ENCODE measurements at regions not wholly inside any gene's neighbourhood (a gene's known extent, or its start where the extent isn't known, plus 50 kb on each side); places are given as distances from the start of the nearest gene placed in this dataset.

GRCh38 chr2:34316788-34317187 is 717.7 kb upstream of the FAM98A start:
- no peak overlapping the region for H3K27ac ChIP-seq (replicated peaks)
- TF ChIP-seq POLR2AphosphoS5 (IDR thresholded peaks at IDR 0.05; ENCODE audit: low read depth) (no peak), REST (IDR thresholded peaks at IDR 0.05; ENCODE audit: insufficient replicate concordance, low read depth) (no peak), CTCF (IDR thresholded peaks at IDR 0.05; ENCODE audit: insufficient read depth, low read length) (no peak), GABPA (IDR thresholded peaks at IDR 0.05; ENCODE audit: low read depth) (no peak), SPI1 (IDR thresholded peaks at IDR 0.05; ENCODE audit: borderline replicate concordance, low read depth) (no peak)
- no peaks in the 10 kb centered on the region for H3K27me3 ChIP-seq (ENCODE audit: insufficient read depth, poor library complexity, severe bottlenecking)
- no peak for DNase-seq (ENCODE audit: low read depth in 1 of 2, low spot score in 1 of 2)
- H3K4me3 ChIP-seq (replicated peaks; ENCODE audit: insufficient read depth, low read length), result no peak overlapping the region

- DNase-seq (ENCODE audit: low read depth in 1 of 2, low spot score in 1 of 2), result no peak
- no peak overlapping the region for H3K27ac ChIP-seq (replicated peaks)
- no peaks in the 10 kb centered on the region for H3K27me3 ChIP-seq (ENCODE audit: insufficient read depth, poor library complexity, severe bottlenecking)
- H3K4me3 ChIP-seq (replicated peaks; ENCODE audit: insufficient read depth, low read length), result no peak overlapping the region
- TF ChIP-seq REST (IDR thresholded peaks at IDR 0.05; ENCODE audit: insufficient replicate concordance, low read depth), result no peak
- no peak for TF ChIP-seq CTCF (IDR thresholded peaks at IDR 0.05; ENCODE audit: insufficient read depth, low read length)
- no peak for TF ChIP-seq POLR2AphosphoS5 (IDR thresholded peaks at IDR 0.05; ENCODE audit: low read depth)
- no peak for TF ChIP-seq GABPA (IDR thresholded peaks at IDR 0.05; ENCODE audit: low read depth)
- no peak for TF ChIP-seq SPI1 (IDR thresholded peaks at IDR 0.05; ENCODE audit: borderline replicate concordance, low read depth)
Observed at GRCh38 chr2:34311816-34312215, 712.7 kb upstream of the FAM98A start.

- TF ChIP-seq POLR2AphosphoS5 (IDR thresholded peaks at IDR 0.05; ENCODE audit: low read depth) (no peak), SPI1 (IDR thresholded peaks at IDR 0.05; ENCODE audit: borderline replicate concordance, low read depth) (no peak), CTCF (IDR thresholded peaks at IDR 0.05; ENCODE audit: insufficient read depth, low read length) (no peak), REST (IDR thresholded peaks at IDR 0.05; ENCODE audit: insufficient replicate concordance, low read depth) (no peak), GABPA (IDR thresholded peaks at IDR 0.05; ENCODE audit: low read depth) (no peak)
- Histone ChIP-seq H3K27me3 (ENCODE audit: insufficient read depth, poor library complexity, severe bottlenecking) (no peaks in the 10 kb centered on the region), H3K4me3 (replicated peaks; ENCODE audit: insufficient read depth, low read length) (no peak overlapping the region), H3K27ac (replicated peaks) (no peak overlapping the region)
- DNase-seq (ENCODE audit: low read depth in 1 of 2, low spot score in 1 of 2), result no peak
Observed at GRCh38 chr2:34308140-34308539, 709.0 kb upstream of the FAM98A start.

All from HL-60 (cell line).